C1 segment of cervical spinal cord (tissue), 14 donors: ENCODE measurements at regions not wholly inside any gene's neighbourhood (a gene's known extent, or its start where the extent isn't known, plus 50 kb on each side); places are given as distances from the start of the nearest gene placed in this dataset.
A peak's percentile ranks its signal among the peaks of the same experiment; 100 is the strongest.

Source experiments
- DNase-seq, 14 donors: peaks; one replicate each; lab custom pipeline; 2025; lab: John Stamatoyannopoulos, UW

DNA sequence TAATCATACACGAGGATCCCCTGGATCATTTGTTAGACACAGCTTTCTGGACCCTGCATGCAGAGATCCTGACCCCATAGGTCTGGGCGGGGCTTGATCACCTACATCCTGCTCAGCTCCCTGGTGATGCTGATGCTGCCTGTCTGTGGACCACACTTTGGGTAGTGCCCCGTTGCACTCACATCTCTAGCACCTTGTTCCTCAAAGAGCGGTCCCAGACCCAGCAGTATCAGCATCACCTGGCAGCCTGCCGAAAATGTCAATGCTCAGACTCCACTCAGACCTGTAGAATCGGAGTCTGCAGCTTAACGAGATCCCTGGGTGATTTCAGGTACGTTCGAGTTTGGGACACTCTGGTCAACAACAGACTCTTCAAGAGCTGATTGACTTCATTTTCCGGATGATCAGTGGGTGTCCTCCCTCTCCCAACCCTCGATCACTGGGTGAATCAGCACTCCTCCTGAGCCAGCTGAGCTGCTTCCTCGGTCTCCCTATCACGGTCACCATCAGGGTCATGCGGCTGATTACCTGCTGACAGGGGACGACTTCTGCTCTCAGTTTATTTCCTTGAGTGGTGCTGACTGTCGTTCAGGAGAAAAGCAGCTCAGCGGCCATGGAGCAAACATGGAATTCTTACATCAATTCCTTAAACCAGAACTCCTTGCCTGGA is 150.6 kb upstream of the RAB12 start:
- DNase-seq, result no peak

DNA sequence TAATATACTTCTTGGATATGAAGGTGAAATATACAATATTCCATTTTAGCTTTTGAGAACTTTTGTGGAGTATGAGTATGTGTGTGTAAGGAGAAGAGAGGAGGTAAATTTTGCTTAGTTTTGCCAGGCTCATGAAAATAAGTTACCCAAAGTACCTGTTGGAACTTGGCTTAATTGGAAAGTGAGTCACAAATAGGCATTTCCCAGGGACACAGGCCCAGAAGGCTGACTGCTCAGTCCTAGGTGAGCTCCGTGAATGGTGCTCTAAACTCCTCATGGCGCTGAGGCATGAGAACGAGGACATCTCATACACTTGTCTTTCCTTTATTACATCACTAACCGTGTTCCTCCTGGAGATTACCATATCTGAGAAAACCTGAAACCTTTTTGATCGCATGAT is 148.5 kb upstream of the RAB12 start:
- DNase-seq, result no peak

DNA sequence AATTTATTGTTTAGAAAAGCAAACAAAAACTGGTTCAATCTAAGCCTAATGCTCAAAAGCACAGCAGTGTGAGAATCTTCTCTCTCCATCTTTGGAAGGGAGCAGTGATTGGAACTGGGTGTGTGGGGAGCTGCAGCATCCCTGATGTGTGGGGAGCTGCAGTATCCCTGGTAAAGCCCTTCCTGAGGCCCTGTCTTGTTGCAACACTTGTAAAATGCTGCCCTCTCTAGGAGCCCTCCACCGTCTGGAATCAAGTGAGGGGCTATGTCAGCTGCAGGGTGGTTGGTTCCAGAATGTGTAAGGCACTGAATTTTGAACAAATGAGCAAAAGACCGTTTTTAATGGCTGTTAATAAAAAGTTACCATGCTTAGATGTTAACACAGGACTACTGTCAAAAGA is 147.7 kb upstream of the RAB12 start:
- DNase-seq, result no peak

DNA sequence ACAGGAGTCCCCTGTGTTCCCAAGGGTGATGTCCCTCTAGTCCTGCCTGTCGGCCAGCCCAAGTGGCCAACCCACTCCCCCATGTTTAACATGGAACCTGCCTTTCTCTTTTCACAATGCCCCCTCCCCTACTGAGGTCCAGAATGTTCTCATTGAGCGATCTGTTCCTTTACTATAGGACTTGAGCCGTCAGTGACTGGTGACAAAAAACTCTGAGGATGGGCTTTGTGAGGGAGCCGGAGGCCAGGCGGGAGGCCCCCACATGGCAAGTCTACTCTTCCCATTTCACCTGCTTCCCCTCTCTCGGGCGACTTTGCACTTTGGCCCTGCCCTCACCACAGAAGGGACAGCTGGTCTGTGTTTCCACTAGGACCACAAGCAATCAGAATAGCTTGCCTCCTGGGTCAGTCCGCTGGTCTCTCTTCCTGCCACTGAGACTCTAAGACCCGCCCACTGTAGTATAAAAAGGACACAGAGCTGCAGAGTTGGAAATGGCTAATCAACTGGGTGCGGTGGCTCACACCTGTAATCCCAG is 146.5 kb upstream of the RAB12 start:
- no peak for DNase-seq

DNA sequence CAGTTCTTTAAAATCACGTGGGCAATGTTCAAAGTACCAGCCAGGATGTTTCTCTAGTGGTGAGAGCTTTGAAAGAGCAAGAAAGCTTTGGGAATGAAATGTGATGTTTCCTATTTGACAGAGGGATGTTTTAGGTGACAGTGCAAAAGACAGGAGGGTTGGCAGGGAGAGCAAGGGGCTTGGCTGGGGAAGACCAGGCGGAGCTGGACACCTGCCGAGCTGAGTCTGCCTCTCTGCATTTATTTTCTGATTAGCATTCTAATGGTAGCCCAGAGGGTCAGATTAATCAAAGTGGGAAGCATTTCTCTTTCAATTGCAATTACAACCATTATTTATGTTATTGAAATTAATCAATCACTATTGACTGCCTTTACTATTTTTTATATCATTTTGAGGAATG is 145.4 kb upstream of the RAB12 start:
- DNase-seq, result no peak

DNA sequence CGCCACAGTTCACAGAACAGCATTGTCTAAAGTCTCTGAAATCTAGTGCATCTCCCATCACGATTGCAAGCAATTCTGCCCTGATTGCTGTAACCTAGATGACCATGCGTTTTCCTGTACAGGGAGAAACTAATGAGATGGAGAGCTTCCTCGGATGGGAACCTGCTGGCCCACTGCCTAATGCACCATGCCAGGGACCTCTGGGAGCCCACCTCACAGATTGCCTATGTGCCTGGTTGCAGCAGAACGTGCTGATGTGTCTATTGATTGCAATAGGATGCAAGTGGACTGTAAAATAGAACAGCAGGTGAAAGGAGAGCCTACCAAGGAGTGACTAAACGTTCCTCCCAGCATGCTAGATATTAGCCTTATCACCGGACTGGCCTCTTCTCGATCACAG is 141.0 kb upstream of the RAB12 start:
- no peak for DNase-seq

DNA sequence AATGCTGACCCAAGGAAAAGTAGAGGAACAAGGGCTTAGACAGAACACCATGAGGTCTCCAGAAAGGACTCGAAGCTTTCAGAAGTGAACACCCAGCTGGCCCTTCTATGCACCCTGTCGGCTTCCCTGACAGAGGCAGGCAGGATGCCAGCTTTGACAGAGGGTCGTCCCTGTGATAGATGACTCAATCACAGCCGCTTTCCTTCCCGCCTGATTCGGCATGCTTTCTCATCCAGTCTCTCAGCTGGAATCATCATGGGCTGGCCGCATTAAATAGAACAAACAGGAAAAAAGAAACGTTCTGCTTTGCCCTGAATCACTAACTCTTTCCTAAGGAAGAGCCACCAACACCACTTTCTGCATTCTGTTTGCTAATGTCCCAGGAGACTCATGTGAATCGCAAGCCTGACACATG is 140.3 kb upstream of the RAB12 start:
- peak in 1 of 14 donors; percentile 32 for DNase-seq

DNA sequence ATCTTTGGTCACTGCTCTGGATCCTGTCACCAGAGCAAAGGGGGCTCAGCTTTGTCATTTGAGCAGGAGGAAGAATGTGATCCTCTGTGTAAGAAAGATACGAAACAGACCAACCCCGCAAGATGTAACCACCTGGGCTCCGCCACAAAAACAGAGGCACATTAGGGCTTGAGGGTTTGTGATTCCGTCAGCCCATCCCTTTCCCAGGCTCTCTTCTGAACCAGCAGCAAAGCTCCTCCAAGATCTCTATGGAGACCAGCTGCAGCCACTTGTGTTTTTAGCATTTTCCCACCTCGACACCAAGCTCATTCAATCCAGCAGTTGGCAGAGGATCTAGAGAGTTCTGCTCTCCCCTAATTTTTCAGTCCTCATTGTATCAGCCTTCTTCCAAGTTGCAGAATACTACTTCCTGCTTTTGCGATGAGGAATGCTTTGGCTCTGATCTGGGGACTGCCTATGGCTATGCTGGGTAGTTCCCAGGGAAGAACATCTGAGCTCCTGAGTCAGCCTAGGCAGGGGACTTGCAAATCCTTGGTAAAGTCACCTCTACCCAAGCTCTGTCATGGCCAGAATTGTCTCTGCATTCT is 139.6 kb upstream of the RAB12 start:
- DNase-seq, result no peak

DNA sequence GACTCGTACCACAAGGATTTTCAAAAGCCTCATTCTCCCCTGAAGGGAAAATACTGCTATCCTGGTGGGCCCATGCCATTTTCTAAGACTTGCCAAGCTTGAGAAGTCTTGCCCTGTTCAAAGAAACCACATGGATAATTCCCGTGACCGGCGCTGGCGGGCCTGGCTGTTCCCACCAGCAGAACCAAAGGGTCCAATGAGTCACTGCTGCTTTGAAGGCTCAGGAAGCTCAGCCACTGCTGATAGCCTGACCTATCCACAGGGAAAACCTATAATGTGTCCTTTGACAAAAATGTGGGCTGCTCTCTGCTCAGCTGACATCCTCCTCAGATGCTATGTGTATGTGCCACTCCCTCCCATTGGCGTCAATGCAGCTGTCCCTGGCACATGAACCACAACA is 137.9 kb upstream of the RAB12 start:
- peak in 1 of 14 donors; percentile 25 for DNase-seq

DNA sequence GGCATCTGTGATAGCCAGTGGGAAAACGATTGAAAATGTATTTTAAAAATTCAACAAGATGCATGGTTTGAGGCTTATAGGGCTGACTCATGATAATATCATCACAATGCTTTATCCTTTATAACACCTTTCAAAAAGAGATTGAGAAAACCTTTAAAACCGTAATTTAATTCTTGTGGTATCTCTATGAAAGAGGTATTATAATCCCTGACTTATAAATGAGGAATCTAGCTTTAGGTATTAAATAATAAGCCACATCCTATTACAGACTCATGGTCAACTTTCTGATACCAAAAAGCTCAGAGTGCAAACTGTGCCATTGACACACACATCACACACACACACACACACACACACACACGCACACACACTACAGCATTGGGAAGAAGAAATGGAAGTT is 134.6 kb upstream of the RAB12 start:
- no peak for DNase-seq

DNA sequence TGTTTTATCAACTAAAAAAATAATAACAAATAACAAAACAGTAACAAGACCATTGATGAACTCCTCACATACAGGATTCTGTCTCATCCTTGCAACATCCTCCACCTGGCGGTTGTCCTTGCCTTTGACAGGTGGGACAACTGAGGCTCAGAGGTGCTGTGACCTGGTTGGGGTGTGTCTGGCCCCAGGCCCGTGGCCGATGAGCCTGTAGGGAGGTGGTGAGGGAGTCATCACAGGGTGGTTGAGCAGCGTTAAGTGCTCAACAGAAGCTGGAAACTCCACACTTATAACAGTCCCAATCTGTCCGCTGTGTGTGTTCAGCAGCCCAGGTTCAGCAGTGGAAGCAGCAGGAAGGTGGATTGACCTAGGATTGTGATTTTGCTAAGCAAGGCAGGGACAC is 131.6 kb upstream of the RAB12 start:
- no peak for DNase-seq

DNA sequence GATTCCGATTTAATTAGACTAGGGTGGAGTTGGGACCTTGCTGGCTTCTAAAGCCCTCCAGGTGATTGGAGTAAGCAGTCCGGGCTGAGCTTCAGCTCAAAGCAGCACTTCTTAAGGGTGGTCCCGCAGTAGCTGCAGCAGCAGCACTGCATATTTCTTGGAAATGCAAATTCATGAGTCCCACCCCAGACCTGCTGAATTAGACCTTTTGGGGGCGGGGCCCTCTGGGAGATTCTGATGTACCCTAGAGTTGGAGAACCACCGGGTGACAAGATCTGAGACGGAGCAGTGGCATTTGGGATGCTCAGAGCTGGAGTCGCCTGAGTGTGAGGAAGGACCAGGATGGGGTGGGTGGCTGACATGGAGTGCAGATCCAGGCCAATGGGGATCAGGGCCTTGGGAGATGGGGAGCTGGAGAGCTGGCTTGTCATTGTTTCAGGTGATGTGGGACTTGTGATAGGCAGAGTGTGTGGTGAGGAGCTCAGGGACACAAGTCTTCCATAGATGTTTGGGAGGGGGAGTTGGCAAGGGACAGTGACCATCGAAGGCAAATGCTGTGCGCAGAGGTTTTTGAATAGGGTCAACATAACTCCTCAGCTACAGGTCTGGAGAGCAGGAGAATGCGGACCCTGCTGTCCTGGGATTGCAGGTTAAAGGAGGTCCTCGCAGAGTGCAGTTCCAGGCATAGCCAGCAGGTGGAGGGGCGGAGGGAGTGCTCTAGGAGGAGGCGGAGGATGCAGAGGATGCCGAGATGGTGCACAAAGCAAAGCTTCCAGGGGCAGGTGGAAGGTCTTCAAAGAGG is 130.9 kb upstream of the RAB12 start:
- DNase-seq, result peak in 9 of 14 donors; percentile 2 to 43 (median 20)

DNA sequence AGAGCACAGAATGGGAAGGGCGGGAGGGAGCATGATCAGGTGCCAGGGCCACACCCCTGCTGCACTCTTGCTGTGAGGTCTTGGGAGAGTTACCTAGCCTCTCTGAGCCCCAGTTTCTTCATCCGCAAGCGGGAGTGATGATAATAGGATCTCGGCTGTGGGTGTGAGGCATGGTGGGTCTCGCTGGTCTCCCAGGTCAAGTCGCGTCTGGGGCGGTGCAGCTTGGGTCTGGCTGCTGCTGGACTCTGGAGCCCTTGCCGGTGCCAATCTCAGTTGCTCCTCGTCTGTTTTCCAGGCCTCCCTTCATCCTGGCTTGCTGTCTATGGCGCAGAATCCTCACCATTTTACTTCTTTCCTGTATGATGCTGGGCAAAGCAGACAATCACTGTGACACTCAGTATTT is 130.3 kb upstream of the RAB12 start:
- DNase-seq, result no peak

DNA sequence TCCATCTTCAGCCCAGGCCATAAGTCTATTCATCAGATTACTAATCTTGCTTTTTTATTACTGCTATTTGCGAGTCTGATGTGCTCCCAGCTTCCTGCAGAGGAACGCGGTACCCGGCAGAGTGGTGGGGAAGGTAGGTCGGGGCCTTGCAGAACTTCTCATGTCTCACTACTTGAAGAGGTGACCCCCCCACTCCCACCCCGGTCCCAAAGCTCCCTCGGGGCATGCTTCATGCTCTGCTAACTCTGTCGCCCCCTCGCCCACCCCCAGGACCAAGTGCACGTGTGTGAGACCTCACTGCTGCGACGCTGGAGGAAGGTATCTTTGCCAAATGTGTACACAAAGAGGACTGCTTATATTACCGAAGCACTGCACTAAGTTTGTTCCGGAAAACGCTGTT is 129.4 kb upstream of the RAB12 start:
- DNase-seq, result no peak

DNA sequence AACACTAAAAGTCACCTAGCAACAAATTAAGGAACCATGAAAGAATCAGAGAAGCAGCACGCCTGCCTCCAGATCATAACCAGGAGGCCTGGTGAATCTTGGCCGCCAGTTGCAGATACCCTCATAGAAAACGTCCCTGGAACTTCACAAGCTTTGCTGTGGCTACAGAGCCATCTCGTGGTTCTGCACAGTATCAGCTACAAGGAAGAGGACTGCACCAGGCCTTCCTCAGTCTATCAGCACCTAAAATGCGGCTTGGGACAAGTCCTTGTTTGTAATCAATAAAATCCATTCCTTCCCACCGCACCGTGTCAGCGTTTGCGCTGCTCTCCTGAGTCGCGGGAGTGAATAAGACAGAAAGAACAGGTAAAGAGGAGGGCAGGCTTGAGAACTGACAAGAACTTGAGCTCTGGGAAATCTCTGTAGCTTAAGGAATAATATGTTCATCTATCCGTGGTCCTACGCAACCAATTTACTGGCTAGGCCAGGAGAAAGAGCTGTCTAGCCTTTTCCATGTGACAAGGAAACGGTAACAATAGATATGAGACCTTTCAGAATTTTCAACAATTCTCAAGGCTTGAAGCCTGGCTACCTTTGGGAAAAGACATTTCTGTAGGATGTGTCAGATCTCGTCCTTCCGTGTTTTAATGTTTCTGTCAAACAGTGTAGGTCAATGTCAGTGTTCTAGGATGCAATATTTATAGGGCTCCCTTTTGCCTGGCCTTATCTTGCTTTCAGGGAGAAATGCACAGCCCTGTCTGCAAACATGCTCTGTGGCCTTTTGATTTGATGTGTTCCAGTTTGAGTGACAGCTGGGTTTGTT is 128.5 kb upstream of the RAB12 start:
- DNase-seq, result peak in 5 of 14 donors; percentile 2 to 37 (median 15)

DNA sequence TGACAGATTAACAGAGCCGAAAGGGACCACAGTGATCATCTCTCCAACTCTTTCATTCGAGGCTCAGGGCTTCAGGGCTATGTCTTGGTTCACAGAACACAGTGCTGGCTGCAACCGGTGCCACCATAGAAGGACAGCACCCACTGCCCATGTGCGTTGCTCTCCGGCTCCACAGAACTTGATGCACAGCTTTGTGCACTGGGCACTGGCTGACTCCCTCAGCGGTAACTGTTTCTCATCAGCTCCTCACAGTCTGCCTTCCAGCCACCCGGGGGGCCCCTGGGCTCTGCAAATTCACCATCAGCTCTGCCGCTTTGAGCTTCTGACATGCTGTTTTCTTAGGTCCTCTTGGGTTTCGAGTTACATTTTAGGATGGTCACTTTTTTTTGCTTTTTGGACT is 124.3 kb upstream of the RAB12 start:
- no peak for DNase-seq

DNA sequence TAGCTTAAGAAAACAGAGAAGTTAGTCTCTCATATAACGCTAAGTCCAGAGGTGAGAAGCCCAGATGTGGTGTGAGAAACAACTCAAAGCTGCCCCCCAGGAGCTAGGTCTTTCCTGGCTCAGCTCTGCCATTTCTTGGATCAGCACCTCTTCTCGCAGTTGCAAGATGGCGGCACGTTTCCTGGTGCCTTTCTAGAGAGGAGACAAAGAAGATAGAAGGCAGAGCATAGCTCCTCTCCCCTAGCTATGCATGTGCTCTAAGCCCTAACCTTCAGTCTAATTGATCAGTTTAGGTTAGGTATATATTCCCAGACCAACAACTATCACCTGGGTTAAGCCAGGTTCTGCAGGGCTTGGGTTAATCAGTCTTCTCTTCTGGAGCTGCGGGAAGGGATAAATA is 119.5 kb upstream of the RAB12 start:
- no peak for DNase-seq

DNA sequence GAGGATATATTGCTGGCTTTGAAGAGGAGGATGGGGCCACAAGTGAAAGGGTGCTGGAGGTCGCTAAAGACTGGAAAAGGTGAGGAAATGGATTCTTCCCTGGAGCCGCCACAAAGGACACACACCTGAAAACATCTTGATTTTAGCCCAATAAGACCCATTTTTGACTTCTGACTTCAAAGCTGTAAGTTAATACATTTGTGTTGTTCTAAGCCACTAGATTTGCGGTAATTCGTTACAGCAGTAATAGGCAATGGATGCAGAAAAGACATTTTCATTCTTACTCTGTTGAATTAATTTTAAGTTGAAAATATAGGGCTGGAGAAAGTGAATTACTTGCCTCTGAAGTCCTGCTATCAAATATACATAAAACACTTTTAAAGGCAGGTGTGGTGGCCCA is 117.7 kb upstream of the RAB12 start:
- DNase-seq, result no peak

DNA sequence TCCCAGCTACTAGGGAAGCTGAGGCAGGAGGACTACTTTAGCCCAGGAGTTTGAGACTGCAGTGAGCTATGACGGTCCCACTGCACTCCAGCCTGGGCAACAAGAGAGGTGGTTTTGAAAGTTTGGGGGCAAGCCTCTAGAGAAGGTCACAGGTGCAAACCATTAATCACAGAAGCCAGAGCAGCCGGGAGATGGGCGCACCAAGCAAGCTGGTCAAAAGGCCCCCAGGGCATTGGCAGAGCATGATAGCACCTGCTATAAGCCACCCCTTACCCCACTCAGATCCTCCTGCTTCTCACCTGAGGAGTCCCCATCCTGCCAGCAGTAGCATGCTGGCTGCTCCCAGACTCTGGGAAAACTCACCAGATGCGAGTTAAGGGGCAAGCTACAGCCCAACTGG is 116.1 kb upstream of the RAB12 start:
- no peak for DNase-seq

DNA sequence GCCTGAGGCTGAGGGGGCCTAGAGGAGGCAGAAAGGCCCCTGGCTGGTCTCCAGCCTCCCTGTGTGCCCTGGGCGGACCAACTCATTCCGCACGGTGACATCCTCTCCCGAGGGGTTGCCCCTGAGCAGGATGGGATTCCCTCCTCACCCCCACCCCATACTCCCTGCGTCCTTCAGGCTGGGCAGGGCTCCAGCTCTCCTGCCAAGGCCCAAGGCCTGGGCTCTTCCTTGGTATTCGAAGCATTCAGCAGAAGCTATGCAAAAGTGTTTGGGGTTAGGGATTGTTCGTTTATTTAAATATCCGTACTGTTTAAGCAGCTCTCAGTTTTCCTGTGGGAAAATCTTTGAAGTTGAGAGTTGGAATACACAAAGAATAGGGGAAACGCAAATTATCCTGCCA is 113.1 kb upstream of the RAB12 start:
- DNase-seq, result no peak

DNA sequence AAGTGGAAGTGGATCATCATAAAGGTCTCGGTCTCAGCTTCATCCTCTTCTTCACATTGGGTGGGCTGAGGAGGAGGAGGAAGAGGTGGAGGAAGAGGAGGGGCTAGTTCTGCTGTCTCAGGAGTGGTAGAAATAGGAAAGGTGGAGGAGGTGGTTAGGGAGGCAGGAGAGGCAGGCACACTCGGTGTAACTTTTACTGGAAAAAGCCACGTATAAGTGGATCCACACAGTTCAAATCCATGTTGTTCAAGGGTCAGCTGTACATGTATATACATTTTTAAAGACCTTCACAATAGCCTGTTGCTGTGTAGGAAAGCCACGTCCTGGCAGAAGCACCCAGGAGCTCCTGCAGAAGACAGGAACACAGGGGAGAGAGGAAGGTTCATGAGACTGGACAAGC is 110.3 kb upstream of the RAB12 start:
- no peak for DNase-seq
